Endothelial cell (in vitro differentiated cells): ENCODE measurements at regions not wholly inside any gene's neighbourhood (a gene's known extent, or its start where the extent isn't known, plus 50 kb on each side); places are given as distances from the start of the nearest gene placed in this dataset.

Experiments used
- DNase-seq: peaks from one replicate; pipeline ENCODE4 v3.0.0; 2021; ENCODE audit warnings: low spot score
- H3K27ac Mint-ChIP-seq: one replicate; pipeline ENCODE4 v1.8.0; 2021; ENCODE audit warnings: mixed read lengths, inconsistent platforms; ENCODE audit not compliant: unreplicated experiment
- H3K27me3 Mint-ChIP-seq: one replicate; pipeline ENCODE4 v1.8.0; 2021; ENCODE audit warnings: mild to moderate bottlenecking, moderate library complexity, mixed read lengths, inconsistent platforms; ENCODE audit not compliant: unreplicated experiment
- H3K36me3 Mint-ChIP-seq: one replicate; pipeline ENCODE4 v1.8.0; 2021; ENCODE audit warnings: mild to moderate bottlenecking, low read depth, mixed read lengths, inconsistent platforms; ENCODE audit not compliant: unreplicated experiment
- H3K4me1 Mint-ChIP-seq: one replicate; pipeline ENCODE4 v1.8.0; 2021; ENCODE audit warnings: mild to moderate bottlenecking, mixed read lengths, inconsistent platforms; ENCODE audit not compliant: unreplicated experiment
- H3K4me3 Mint-ChIP-seq: one replicate; pipeline ENCODE4 v1.8.0; 2021; ENCODE audit warnings: mild to moderate bottlenecking, mixed read lengths, inconsistent platforms; ENCODE audit not compliant: unreplicated experiment
- H3K9me3 Mint-ChIP-seq: one replicate; pipeline ENCODE4 v1.8.0; 2021; ENCODE audit warnings: mixed read lengths, inconsistent platforms; ENCODE audit not compliant: unreplicated experiment
- TF ChIP-seq, protein P1 (sequence below): fragments of 200-600 bp; sonication (generic); IDR thresholded peaks from one replicate; pipeline ENCODE4 v1.5.0; 2021; ENCODE audit warnings: antibody characterized with exemption; ENCODE audit not compliant: unreplicated experiment

DNA sequence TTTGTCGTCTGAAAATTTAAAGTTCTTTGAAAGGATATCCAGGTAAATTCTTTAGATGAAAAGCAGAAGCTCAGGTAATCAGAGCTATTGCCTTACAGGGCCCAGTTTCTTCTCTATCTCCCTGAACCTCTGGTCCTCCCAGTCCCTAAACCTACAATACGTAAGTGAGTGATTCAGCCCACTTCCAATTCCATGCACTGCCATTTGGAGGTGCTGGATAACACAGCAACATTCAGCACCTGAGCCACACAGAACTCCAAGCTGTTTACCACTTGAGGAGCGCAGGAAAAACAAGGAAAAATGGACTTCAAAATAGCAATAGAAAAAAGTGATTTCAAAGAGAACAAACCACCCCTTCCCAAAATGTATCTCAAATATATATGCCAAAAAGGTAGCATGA, 105.0 kb upstream of the DNAJC10 start:
- DNase-seq, result no peak
- no peaks in the 10 kb centered on the region for H3K9me3 Mint-ChIP-seq
- TF ChIP-seq, protein P1, sequence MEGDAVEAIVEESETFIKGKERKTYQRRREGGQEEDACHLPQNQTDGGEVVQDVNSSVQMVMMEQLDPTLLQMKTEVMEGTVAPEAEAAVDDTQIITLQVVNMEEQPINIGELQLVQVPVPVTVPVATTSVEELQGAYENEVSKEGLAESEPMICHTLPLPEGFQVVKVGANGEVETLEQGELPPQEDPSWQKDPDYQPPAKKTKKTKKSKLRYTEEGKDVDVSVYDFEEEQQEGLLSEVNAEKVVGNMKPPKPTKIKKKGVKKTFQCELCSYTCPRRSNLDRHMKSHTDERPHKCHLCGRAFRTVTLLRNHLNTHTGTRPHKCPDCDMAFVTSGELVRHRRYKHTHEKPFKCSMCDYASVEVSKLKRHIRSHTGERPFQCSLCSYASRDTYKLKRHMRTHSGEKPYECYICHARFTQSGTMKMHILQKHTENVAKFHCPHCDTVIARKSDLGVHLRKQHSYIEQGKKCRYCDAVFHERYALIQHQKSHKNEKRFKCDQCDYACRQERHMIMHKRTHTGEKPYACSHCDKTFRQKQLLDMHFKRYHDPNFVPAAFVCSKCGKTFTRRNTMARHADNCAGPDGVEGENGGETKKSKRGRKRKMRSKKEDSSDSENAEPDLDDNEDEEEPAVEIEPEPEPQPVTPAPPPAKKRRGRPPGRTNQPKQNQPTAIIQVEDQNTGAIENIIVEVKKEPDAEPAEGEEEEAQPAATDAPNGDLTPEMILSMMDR, result no peak
- H3K27ac Mint-ChIP-seq, result no peak overlapping the region
- H3K36me3 Mint-ChIP-seq, result no peaks in the 10 kb centered on the region
- H3K4me3 Mint-ChIP-seq, result no peak overlapping the region
- peaks cover 3% of the 10 kb centered on the region for H3K27me3 Mint-ChIP-seq
- H3K4me1 Mint-ChIP-seq, result no peaks in the 10 kb centered on the region

DNA sequence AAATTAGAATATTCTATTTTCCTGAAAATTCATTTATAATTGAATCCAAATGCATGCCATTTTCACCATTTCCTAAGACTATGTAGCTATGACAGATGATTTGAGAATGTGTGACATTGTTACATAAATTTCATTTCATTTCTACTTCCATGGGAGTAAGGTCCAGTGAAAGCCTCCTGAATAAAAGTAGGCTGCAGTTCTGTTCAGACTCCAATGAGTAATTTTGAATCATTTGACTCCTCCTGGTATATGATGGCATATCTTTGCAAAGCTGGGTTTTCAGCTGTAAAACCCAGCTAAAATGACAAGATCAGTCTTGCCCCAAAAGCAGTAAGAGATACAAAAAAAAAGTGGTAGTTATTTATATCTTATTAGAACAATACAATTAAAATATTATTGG, 101.0 kb upstream of the DNAJC10 start:
- no peaks in the 10 kb centered on the region for H3K4me1 Mint-ChIP-seq
- no peak for DNase-seq
- TF ChIP-seq, protein P1, result no peak
- no peaks in the 10 kb centered on the region for H3K27me3 Mint-ChIP-seq
- H3K4me3 Mint-ChIP-seq, result no peak overlapping the region
- H3K27ac Mint-ChIP-seq, result no peak overlapping the region
- H3K9me3 Mint-ChIP-seq, result no peaks in the 10 kb centered on the region
- H3K36me3 Mint-ChIP-seq, result no peaks in the 10 kb centered on the region

DNA sequence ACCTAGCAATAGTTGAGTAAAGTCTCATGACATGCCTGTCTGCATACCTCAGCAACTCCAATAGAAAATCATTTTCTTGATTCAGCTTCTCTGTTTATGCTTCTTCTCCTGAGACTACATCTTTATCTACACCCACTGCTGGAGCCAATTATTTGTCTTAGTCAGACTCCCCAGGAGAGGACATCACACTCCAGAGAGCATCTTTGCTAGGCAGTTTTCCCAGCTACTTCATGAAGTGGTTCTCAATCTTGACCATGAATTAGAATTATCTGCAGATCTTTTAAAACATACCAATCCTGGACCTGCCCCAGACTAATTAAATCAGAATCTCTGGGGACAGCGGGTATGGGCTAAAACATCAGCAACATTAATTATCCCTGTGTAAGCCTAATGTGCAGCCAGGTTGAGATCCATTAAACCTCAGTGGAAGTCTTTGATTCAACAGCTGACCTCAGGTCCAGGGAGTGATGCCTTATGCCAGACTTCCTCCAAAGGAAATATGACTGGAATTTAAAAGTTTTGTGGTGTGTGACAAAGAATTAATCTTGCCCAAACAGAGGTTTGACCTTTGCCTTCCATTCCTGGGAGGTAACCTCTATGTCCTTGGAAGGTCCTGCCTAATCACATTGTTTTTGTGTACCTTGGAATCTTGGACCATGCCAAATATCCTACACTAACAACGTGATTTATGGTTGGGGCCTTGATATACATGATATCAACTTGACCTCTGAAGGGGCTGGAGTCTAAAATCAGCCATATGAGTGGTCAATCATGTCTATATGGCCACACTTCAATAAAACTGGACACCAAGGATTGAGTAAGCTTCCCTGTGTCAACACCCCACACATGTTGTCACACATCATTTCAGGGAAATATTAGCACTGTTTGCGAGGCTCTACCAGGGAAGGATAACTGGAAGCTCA, 99.3 kb upstream of the DNAJC10 start:
- H3K4me3 Mint-ChIP-seq, result no peak overlapping the region
- DNase-seq, result no peak
- H3K27ac Mint-ChIP-seq, result no peak overlapping the region
- H3K4me1 Mint-ChIP-seq, result no peaks in the 10 kb centered on the region
- TF ChIP-seq, protein P1, result no peak
- H3K36me3 Mint-ChIP-seq, result no peaks in the 10 kb centered on the region
- no peaks in the 10 kb centered on the region for H3K9me3 Mint-ChIP-seq
- no peaks in the 10 kb centered on the region for H3K27me3 Mint-ChIP-seq

DNA sequence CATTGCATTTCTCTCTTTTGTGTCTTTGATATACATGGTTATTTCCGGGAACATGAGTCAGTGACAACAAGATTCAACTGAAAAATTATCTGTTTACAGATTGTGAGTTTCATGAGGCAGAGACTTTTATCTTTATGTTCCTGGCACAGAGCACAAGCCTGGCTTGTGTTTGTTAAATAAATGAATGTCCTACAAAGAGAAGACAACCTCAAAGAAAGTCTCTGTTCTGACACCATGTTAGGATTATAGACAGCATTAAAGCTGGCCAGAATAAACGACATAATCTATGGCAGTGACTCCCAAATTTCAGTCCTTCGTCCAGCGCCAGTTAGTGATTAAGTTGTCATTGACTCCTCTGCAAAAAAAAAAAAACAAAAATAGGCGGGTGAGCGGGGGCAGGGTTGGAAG, 97.4 kb upstream of the DNAJC10 start:
- Mint-ChIP-seq H3K36me3 (no peaks in the 10 kb centered on the region), H3K9me3 (no peaks in the 10 kb centered on the region), H3K4me1 (no peaks in the 10 kb centered on the region), H3K27ac (no peak overlapping the region), H3K27me3 (no peaks in the 10 kb centered on the region), H3K4me3 (no peak overlapping the region)
- TF ChIP-seq, protein P1, result no peak
- DNase-seq, result no peak

DNA sequence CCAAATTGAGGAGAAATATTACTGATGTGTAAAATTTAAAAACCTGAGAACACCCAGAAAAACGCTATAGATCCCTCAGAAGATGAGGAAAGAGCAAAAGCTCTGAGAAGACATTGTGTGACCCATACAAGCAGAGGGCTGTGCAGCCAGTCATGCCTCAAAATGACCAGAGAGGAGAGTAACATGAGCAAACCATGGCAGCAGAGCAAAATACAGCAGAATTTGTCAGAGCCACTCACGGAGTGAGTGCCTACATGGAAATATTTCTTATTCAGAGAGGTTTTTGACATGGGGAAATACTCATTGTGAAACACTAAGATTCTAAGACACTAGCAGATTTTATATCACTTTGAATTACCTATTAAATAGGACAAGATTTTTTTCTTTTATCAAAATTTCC, 96.8 kb upstream of the DNAJC10 start:
- Mint-ChIP-seq H3K9me3 (no peaks in the 10 kb centered on the region), H3K27me3 (no peaks in the 10 kb centered on the region), H3K4me3 (no peak overlapping the region), H3K4me1 (no peaks in the 10 kb centered on the region), H3K36me3 (no peaks in the 10 kb centered on the region), H3K27ac (no peak overlapping the region)
- DNase-seq, result no peak
- TF ChIP-seq, protein P1, result no peak
